Heart left ventricle (tissue), 16 donors: ENCODE measurements at regions not wholly inside any gene's neighbourhood (a gene's known extent, or its start where the extent isn't known, plus 50 kb on each side); places are given as distances from the start of the nearest gene placed in this dataset.
"Not testable (repeated sequence)": the region's sequence is repeated elsewhere in the genome, so short reads cannot be mapped to it uniquely, and the experiment has no call there.

Experiments used
- ATAC-seq, 4 donors: fragments of 200-7000 bp; cut with Tn5 transposase; one replicate each; pipeline ENCODE4 v1.9.1; 2020 to 2022; ENCODE audit warnings: moderate library complexity in 4 of 4, mild to moderate bottlenecking in 3 of 4, moderate number of reproducible peaks in 1 of 4
- DNase-seq, 5 donors: peaks; one replicate each; pipeline ENCODE4 v3.0.0-alpha.2; 2020
- H3K27ac ChIP-seq, 12 donors: fragments of 200-600 bp; sonication (generic) in 4 of 12; one replicate each; pipeline versions ENCODE4 v1.5.0 to v1.8.0; 2016 to 2022; ENCODE audit warnings: mild to moderate bottlenecking in 2 of 12
- H3K27me3 ChIP-seq, 9 donors: fragments of 200-600 bp; sonication (generic) in 2 of 9; one replicate each; pipeline versions ENCODE4 v1.5.1 to v1.8.0; 2016 to 2022; ENCODE audit warnings: mild to moderate bottlenecking in 3 of 9
- H3K36me3 ChIP-seq, 9 donors: fragments of 200-600 bp; sonication (generic) in 2 of 9; one replicate each; pipeline versions ENCODE4 v1.5.0 to v1.8.0; 2018 to 2022; ENCODE audit warnings: mild to moderate bottlenecking in 2 of 9
- H3K4me1 ChIP-seq, 12 donors: fragments of 200-600 bp; sonication (generic) in 4 of 12; one replicate each; pipeline versions ENCODE4 v1.5.0 to v1.8.0; 2016 to 2022; ENCODE audit warnings: mild to moderate bottlenecking in 3 of 12
- H3K4me3 ChIP-seq, 12 donors: fragments of 200-600 bp; sonication (generic) in 4 of 12; one replicate each; pipeline versions ENCODE4 v1.5.0 to v1.8.0; 2017 to 2022; ENCODE audit warnings: mild to moderate bottlenecking in 9 of 12, moderate library complexity in 4 of 12
- H3K9me3 ChIP-seq, 12 donors: fragments of 200-600 bp; sonication (generic) in 4 of 12; one replicate each; pipeline versions ENCODE4 v1.5.0 to v1.8.0; 2016 to 2022; ENCODE audit warnings: mild to moderate bottlenecking in 1 of 12
- CTCF ChIP-seq, 12 donors: fragments of 200-600 bp; sonication (generic) in 4 of 12; IDR thresholded peaks; one replicate each; pipeline versions ENCODE4 v1.5.0 to v1.8.0; 2018 to 2022; ENCODE audit warnings: antibody characterized with exemption in 12 of 12, mild to moderate bottlenecking in 5 of 12
- POLR2A ChIP-seq, 2 donors: fragments of 450-650 bp; IDR thresholded peaks; one replicate each; pipeline ENCODE4 v1.6.1; 2017; ENCODE audit warnings: antibody characterized with exemption in 2 of 2, mild to moderate bottlenecking in 2 of 2, moderate library complexity in 2 of 2
- WGBS, 4 donors: extraction: QIAGEN DNeasy Blood & Tissue Kit in 2 of 4; methylation state at CpG; one replicate each; pipeline versions ENCODE4 v1.1.5 to v1.1.7; 2013 to 2018; 5-methylcytosine and 5-hydroxymethylcytosine counted together
- intact Hi-C, 10 donors: fragments of 100-400 bp; cut with DNase I; formaldehyde crosslinking; loops; one replicate each; pipeline versions ENCODE4 v1.11.1 to v1.14.2; 2022
- donor health status: ischemic (EF 13 %, LVEDD 7.1; RV severe dilation, severe dysfunction).
- donor health status: healthy with polysubstance abuse.
- donor health status: DM: no; HTN: yes; CAD: no.
- donor health status: DM: no; HTN: no; CAD: no.
- donor health status: ischemic (EF 25% LVEDD 6.9; RV normal size, moderate dysfunction).
- donor health status: ischemic (EF 25% LVEDD 5.7; RV mildly dilated, moderate dysfunction).
- donor health status: healthy.
- donor health status: DM: yes; HTN: yes; CAD: no.
- donor health status: ischemic (EF 35%, LVEDD 5.7; RV mildly dilated, moderate dysfunction).
- donor health status: nonischemic (EF 11% LVEDD 7.7; RV severe dilation, severe dysfunction).
- donor health status: DM: yes; HTN: yes; CAD: no.
- donor health status: PGD.
- donor health status: ischemic (EF 29% LVEDD 5.4; RV normal size, mild dysfunction).
- donor health status: nonischemic (EF 23%, LVEDD 6.1; RV moderate dilation, normal function).

GRCh38 chr2:16383411-16383810 lies 282.2 kb downstream of the CYRIA start:
- intact Hi-C loops, result no loop called here
- DNase-seq (no peak), ATAC-seq (no peak)
- no peak for TF ChIP-seq CTCF (IDR thresholded peaks at IDR 0.05)
- TF ChIP-seq POLR2A (IDR thresholded peaks at IDR 0.05), result no peak
- H3K27me3 ChIP-seq, result no peaks in the 10 kb centered on the region
- H3K4me3 ChIP-seq, result no peak overlapping the region
- H3K9me3 ChIP-seq, result no peaks in the 10 kb centered on the region
- H3K36me3 ChIP-seq, result no peaks in the 10 kb centered on the region
- peaks cover 0 to 7% (median 0%) of the 10 kb centered on the region in 12 donors for H3K4me1 ChIP-seq
- no peak overlapping the region for H3K27ac ChIP-seq
- WGBS, 4 donors, result 53 to 75% (median 61%) methylated on average over 1 of the region's 1 CpG

- Histone ChIP-seq H3K4me3 (no peak overlapping the region), H3K4me1 (peaks cover 0 to 7% (median 0%) of the 10 kb centered on the region in 12 donors), H3K9me3 (no peaks in the 10 kb centered on the region), H3K27me3 (no peaks in the 10 kb centered on the region), H3K36me3 (no peaks in the 10 kb centered on the region), H3K27ac (no peak overlapping the region)
- intact Hi-C loops, result no loop called here
- DNase-seq (no peak), ATAC-seq (no peak)
- TF ChIP-seq CTCF (IDR thresholded peaks at IDR 0.05) (no peak), POLR2A (IDR thresholded peaks at IDR 0.05) (no peak)
- WGBS, 4 donors, result 61 to 70% (median 65%) methylated on average over 7 of the region's 7 CpGs
Observed at GRCh38 chr2:16382451-16382850, 283.2 kb downstream of the CYRIA start.

GRCh38 chr2:16381511-16381910 lies 284.1 kb downstream of the CYRIA start:
- 81 to 86% (median 82%) methylated on average over 2 of the region's 2 CpGs for WGBS, 4 donors
- Histone ChIP-seq H3K9me3 (no peaks in the 10 kb centered on the region), H3K4me3 (no peak overlapping the region), H3K36me3 (no peaks in the 10 kb centered on the region), H3K27me3 (no peaks in the 10 kb centered on the region), H3K27ac (no peak overlapping the region), H3K4me1 (peaks cover 0 to 3% (median 0%) of the 10 kb centered on the region in 12 donors)
- intact Hi-C loops, result no loop called here
- TF ChIP-seq CTCF (IDR thresholded peaks at IDR 0.05), result no peak
- TF ChIP-seq POLR2A (IDR thresholded peaks at IDR 0.05), result no peak
- DNase-seq (no peak), ATAC-seq (no peak)

- H3K4me3 ChIP-seq, DNase-seq, intact Hi-C loops, ATAC-seq, H3K9me3 ChIP-seq, H3K27me3 ChIP-seq, H3K27ac ChIP-seq, H3K36me3 ChIP-seq, H3K4me1 ChIP-seq: not testable (repeated sequence)
- 83 to 94% (median 92%) methylated on average over 5 of the region's 5 CpGs for WGBS, 4 donors
Observed at GRCh38 chr2:16379901-16380300, 285.7 kb downstream of the CYRIA start.

GRCh38 chr2:16379061-16379460 lies 286.6 kb downstream of the CYRIA start:
- WGBS, 4 donors, result 83 to 89% (median 84%) methylated on average over 5 of the region's 5 CpGs
- H3K4me1 ChIP-seq, H3K36me3 ChIP-seq, ATAC-seq, H3K27ac ChIP-seq, H3K4me3 ChIP-seq, H3K27me3 ChIP-seq, DNase-seq, H3K9me3 ChIP-seq, intact Hi-C loops: not testable (repeated sequence)
